K562 (cell line): ENCODE measurements at regions not wholly inside any gene's neighbourhood (a gene's known extent, or its start where the extent isn't known, plus 50 kb on each side); places are given as distances from the start of the nearest gene placed in this dataset.

Source experiments
- ATAC-seq: fragments of 200-7000 bp; cut with Tn5 transposase; 3 replicates; pipeline ENCODE4 v1.9.1; 2020; ENCODE audit warnings: moderate library complexity
- BruUV-seq: library from RNA; stranded (reverse); fragments of 400-500 nt; replicated peaks from 2 replicates; lab custom pipeline; 2021; lab: Mats Ljungman, UMichigan
- CTCF ChIA-PET: fragments of 300-600 bp; formaldehyde crosslinking; extraction: SDS; loops from one replicate; lab custom pipeline; 2021; ENCODE audit warnings: low intra/inter-chr PET ratio; lab: Yijun Ruan, JAX
- POLR2A ChIA-PET: fragments of 300-600, 350-650 bp; sonication (Branson Sonifier 250); formaldehyde crosslinking; extraction: SDS; loops from one replicate; lab custom pipeline; 2021; ENCODE audit warnings: antibody characterized with exemption, inconsistent platforms; lab: Yijun Ruan, JAX
- DNase-seq, 4 experiments: peaks; one replicate each; pipeline versions ENCODE4 v3.0.0 to v3.0.0-alpha.2; 2011 to 2018; ENCODE audit warnings: low spot score in 3 of 4, mixed read lengths in 3 of 4; ENCODE audit errors: extremely low read depth in 1 of 4
- FAIRE-seq: peaks from 2 replicates; lab custom pipeline; 2011; peaks lifted over from hg19 to GRCh38; lab: Jason Lieb, UNC
- H2AFZ ChIP-seq: 2 replicates; pipeline ENCODE4 v1.6.0; 2011; ENCODE audit warnings: low read depth, low read length, control low read depth, inconsistent platforms
- H3K27ac ChIP-seq: fragments of 200-600 bp; 3 replicates; pipeline ENCODE4 v1.8.0; 2011; ENCODE audit warnings: low read depth, mild to moderate bottlenecking, control low read depth, inconsistent platforms, low read length, moderate library complexity, mixed read lengths; ENCODE audit errors: extremely low read depth
- H3K27me3 ChIP-seq, 2 experiments: fragments of 300-600 bp in 1 of 2; 2 replicates in 1 of 2; 3 replicates in 1 of 2; pipeline versions ENCODE4 v1.6.0 to v1.8.0; 2011; ENCODE audit warnings: inconsistent platforms in 2 of 2, low read length in 2 of 2, mild to moderate bottlenecking in 1 of 2, mixed read lengths in 1 of 2, moderate library complexity in 1 of 2; ENCODE audit not compliant: control insufficient read depth in 2 of 2, insufficient read depth in 2 of 2
- H3K36me3 ChIP-seq: fragments of 300-600 bp; 3 replicates; pipeline ENCODE4 v1.8.0; 2011; ENCODE audit warnings: mild to moderate bottlenecking, low read length, inconsistent platforms; ENCODE audit not compliant: control insufficient read depth, insufficient read depth
- H3K4me1 ChIP-seq, 2 experiments: fragments of 200-600 bp in 1 of 2; replicated peaks in 1 of 2; 2 replicates in 1 of 2; 3 replicates in 1 of 2; pipeline versions ENCODE4 v1.5.1 to v1.8.0; 2011; ENCODE audit warnings: inconsistent platforms in 2 of 2, low read length in 2 of 2, mild to moderate bottlenecking in 1 of 2, mixed read lengths in 1 of 2, moderate library complexity in 1 of 2; ENCODE audit not compliant: control insufficient read depth in 2 of 2, insufficient read depth in 2 of 2
- H3K4me2 ChIP-seq: 2 replicates; pipeline ENCODE4 v1.6.1; 2011; ENCODE audit warnings: low read length, control low read depth, inconsistent platforms, mixed read lengths; ENCODE audit not compliant: insufficient read depth
- H3K4me3 ChIP-seq: fragments of 200-600 bp; sonication (generic), shearing (Covaris generic); 2 replicates; pipeline ENCODE4 v1.5.1; 2016; ENCODE audit warnings: control low read depth, inconsistent platforms
- H3K79me2 ChIP-seq: fragments of 200-600 bp; 3 replicates; pipeline ENCODE4 v1.8.0; 2011; ENCODE audit warnings: low read length, inconsistent platforms; ENCODE audit not compliant: control insufficient read depth, insufficient read depth
- H3K9ac ChIP-seq, 2 experiments: 2 replicates each; pipeline versions ENCODE4 v1.6.0 to v1.6.1; 2011; ENCODE audit warnings: low read depth in 2 of 2, low read length in 2 of 2, control low read depth in 1 of 2, inconsistent platforms in 1 of 2, mild to moderate bottlenecking in 1 of 2, mixed read lengths in 1 of 2; ENCODE audit not compliant: insufficient read depth in 1 of 2
- H3K9me1 ChIP-seq: one replicate; pipeline ENCODE4 v1.6.0; 2011; ENCODE audit warnings: inconsistent platforms, mild to moderate bottlenecking, low read length, moderate library complexity; ENCODE audit not compliant: control insufficient read depth, insufficient read depth
- H3K9me3 ChIP-seq: replicated peaks from 2 replicates; pipeline ENCODE4 v1.5.1; 2011; ENCODE audit warnings: low read depth, low read length, inconsistent platforms; ENCODE audit not compliant: control insufficient read depth, insufficient read depth
- H4K20me1 ChIP-seq: replicated peaks from 2 replicates; pipeline ENCODE4 v1.6.1; 2011; ENCODE audit warnings: low read length, inconsistent platforms, mixed read lengths; ENCODE audit not compliant: control insufficient read depth, insufficient read depth
- DMBX1 ChIP-seq: fragments of 250-450 bp; sonication (Bioruptor Pico); IDR thresholded peaks from 2 replicates; pipeline ENCODE4 v1.8.0; 2022; ENCODE audit warnings: inconsistent platforms, mild to moderate bottlenecking, moderate library complexity, borderline replicate concordance
- E2F1 ChIP-seq: sonication (generic); formaldehyde crosslinking; IDR thresholded peaks from 2 replicates; pipeline ENCODE4 v1.8.1; 2023; ENCODE audit warnings: mild to moderate bottlenecking, missing genetic modification reagents, moderate library complexity
- FOXP1 ChIP-seq: sonication (generic); formaldehyde crosslinking; IDR thresholded peaks from 2 replicates; pipeline ENCODE4 v1.8.0; 2022; ENCODE audit warnings: mild to moderate bottlenecking, missing genetic modification reagents
- HES1 ChIP-seq: fragments of 450-650 bp; IDR thresholded peaks from 2 replicates; pipeline ENCODE4 v1.6.1; 2016; ENCODE audit warnings: low read depth, mild to moderate bottlenecking, moderate library complexity
- HMGN3 ChIP-seq: IDR thresholded peaks from 2 replicates; pipeline ENCODE4 v1.6.1; 2011; ENCODE audit warnings: borderline replicate concordance, low read depth, mild to moderate bottlenecking, mixed read lengths, low read length; ENCODE audit not compliant: insufficient read length; ENCODE audit errors: extremely low read depth
- NELFE ChIP-seq: IDR thresholded peaks from 2 replicates; pipeline ENCODE4 v1.6.1; 2011; ENCODE audit warnings: mild to moderate bottlenecking; ENCODE audit not compliant: insufficient read depth, insufficient read length
- PHB ChIP-seq: fragments of 250-450 bp; sonication (Bioruptor Pico); IDR thresholded peaks from 2 replicates; pipeline ENCODE4 v1.5.0; 2021
- PKNOX1 ChIP-seq: fragments of 450-650 bp; IDR thresholded peaks from 2 replicates; pipeline ENCODE4 v1.6.1; 2016
- POLR2G ChIP-seq: fragments of 200-400 bp; formaldehyde crosslinking; IDR thresholded peaks from 2 replicates; pipeline ENCODE4 v1.6.1; 2017; ENCODE audit warnings: low read depth, mild to moderate bottlenecking, antibody characterized with exemption, low read length, moderate library complexity
- TEAD2 ChIP-seq: fragments of 450-650 bp; IDR thresholded peaks from 2 replicates; pipeline ENCODE4 v1.6.1; 2016; ENCODE audit warnings: missing genetic modification characterization, control low read depth, missing compliant biosample characterization
- ZFPM2 ChIP-seq: fragments of 250-450 bp; sonication (Bioruptor Pico); IDR thresholded peaks from 2 replicates; pipeline ENCODE4 v1.5.1; 2022; ENCODE audit warnings: mild to moderate bottlenecking
- ZNF134 ChIP-seq: fragments of 250-450 bp; sonication (Bioruptor Pico); conservative IDR thresholded peaks from 2 replicates; pipeline ENCODE4 v1.4.0; 2020
- WGBS: fragments of 100-300 bp; shearing (Covaris generic); methylation state at CpG from one replicate; pipeline ENCODE4 v1.1.6; 2016; ENCODE audit warnings: low coverage, mixed read lengths; ENCODE audit not compliant: insufficient coverage; ENCODE audit errors: missing lambda C conversion rate; 5-methylcytosine and 5-hydroxymethylcytosine counted together
- in situ Hi-C: fragments of 300-500 bp; cut with MboI; formaldehyde crosslinking; loops from 4 replicates; pipeline ENCODE4 v1.15.0; 2018; ENCODE audit warnings: inconsistent platforms, mixed read lengths
- intact Hi-C: fragments of 100-400 bp; cut with micrococcal nuclease; formaldehyde crosslinking; loops from 2 replicates; pipeline ENCODE4 v1.14.2; 2022

GRCh38 chr22:42188808-42189447 lies 58.3 kb upstream of the CYP2D6 start (continued):
- TF ChIP-seq HES1: no peak

- H3K27me3 ChIP-seq: no peaks in the 10 kb centered on the region
- TF ChIP-seq DMBX1 (CRISPR knock-in tag) (no peak), PKNOX1 (no peak), HMGN3 (no peak), PHB (CRISPR knock-in tag) (no peak), ZNF134 (CRISPR knock-in tag) (no peak), TEAD2 (no peak), ZFPM2 (no peak), FOXP1 (no peak), POLR2G (no peak), E2F1 (CRISPR knock-in tag) (no peak), NELFE (no peak)
- H3K9me1 ChIP-seq: no peaks in the 10 kb centered on the region
- no peaks in the 10 kb centered on the region for H3K9me3 ChIP-seq
- intact Hi-C loops: loop anchor here (5.0 kb wide), 1 partner anchor 75 kb away; no protein-coding TSS in a partner anchor
- in situ Hi-C loops: no loop called here
- H4K20me1 ChIP-seq: peaks cover 22% of the 10 kb centered on the region
- ChIA-PET POLR2A (no interaction called here), CTCF (no interaction called here)
- BruUV-seq: no TSS peak
- peaks cover 0 to 11% of the 10 kb centered on the region in 2 experiments; a peak in 2 of 5 replicates for H3K4me1 ChIP-seq
- no peak overlapping the region for H3K27ac ChIP-seq
- DNase-seq: no peak
- H3K9ac ChIP-seq: no peak overlapping the region
- H3K4me2 ChIP-seq: no peak overlapping the region
- FAIRE-seq: no peak
- 85% methylated on average over 1 of the region's 3 CpGs for WGBS
- H3K4me3 ChIP-seq: no peak overlapping the region
- ATAC-seq: no peak
- H3K36me3 ChIP-seq: no peaks in the 10 kb centered on the region
- H2AFZ ChIP-seq: no peak overlapping the region
- H3K79me2 ChIP-seq: peaks cover 65% of the 10 kb centered on the region
Observed at GRCh38 chr22:42187646-42188045, 57.0 kb upstream of the CYP2D6 start.
